Pulmonary artery endothelial cell (primary cell): ENCODE measurements at regions not wholly inside any gene's neighbourhood (a gene's known extent, or its start where the extent isn't known, plus 50 kb on each side); places are given as distances from the start of the nearest gene placed in this dataset.

Experiments
- DNase-seq: peaks from one replicate; pipeline ENCODE4 v3.0.0-alpha.2; 2011; ENCODE audit warnings: low read depth, low spot score

- no peak for DNase-seq
Observed at GRCh38 chr3:41138601-41139000, 60.7 kb upstream of the CTNNB1 start.

DNA sequence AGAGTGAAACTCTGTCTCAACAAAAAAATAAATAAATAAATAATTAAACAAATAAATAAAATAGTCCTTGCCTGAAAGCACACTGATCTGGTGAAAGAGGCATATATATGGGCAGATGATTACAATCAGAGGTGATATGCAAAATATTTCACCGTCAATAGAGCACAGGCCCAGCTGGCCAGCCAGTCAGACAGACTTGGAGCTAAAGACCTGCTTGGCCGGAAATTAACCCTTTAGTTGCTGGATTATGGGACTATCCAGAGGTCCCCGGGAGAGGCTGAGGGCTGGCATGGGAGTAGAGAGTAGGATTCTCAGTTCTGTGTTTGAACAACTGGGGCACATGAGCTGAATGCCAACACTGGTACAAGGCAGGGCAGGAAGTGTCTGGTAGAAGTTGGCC lies 59.1 kb upstream of the CTNNB1 start:
- DNase-seq = no peak

DNA sequence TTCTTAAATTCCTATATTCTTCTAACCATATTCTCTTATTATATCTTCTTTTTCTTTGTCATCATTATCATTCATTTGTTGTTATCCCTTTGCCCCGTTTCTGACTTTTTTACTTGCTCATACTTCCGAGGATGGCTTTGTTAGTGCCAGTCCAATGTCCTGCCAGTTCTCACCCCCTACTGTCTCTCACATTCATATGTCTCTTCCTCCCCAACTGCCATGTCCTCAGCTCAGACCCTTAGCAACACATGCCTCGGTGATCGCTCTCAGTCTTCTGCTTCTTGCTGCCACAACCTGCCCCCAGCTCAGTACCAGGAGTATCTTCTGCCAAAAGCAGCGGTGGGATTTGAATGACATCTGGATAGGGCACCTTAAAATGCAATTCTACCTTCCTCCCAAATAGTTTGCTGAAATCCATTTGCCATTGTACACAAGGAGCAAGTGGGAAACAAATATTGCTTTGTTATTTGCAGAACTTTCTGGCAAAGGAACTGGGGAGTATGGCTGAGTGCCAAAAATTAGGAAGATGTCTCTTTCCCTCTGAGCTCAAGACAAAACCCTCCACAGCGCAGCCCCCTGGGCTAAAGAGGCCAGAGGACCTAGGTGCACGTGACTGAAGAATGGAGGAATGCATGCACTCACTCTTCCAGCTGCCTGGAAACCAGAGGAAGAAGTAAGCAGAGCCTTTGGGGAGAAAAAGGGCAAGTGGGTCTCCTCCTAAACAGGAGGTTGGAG lies 57.7 kb upstream of the CTNNB1 start:
- no peak for DNase-seq

GRCh38 chr3:41143421-41144031 lies 55.8 kb upstream of the CTNNB1 start:
- DNase-seq = no peak

- DNase-seq = no peak
Observed at GRCh38 chr3:41144631-41145030, 54.7 kb upstream of the CTNNB1 start.

GRCh38 chr3:41148478-41148877 lies 50.8 kb upstream of the CTNNB1 start:
- DNase-seq = no peak

DNA sequence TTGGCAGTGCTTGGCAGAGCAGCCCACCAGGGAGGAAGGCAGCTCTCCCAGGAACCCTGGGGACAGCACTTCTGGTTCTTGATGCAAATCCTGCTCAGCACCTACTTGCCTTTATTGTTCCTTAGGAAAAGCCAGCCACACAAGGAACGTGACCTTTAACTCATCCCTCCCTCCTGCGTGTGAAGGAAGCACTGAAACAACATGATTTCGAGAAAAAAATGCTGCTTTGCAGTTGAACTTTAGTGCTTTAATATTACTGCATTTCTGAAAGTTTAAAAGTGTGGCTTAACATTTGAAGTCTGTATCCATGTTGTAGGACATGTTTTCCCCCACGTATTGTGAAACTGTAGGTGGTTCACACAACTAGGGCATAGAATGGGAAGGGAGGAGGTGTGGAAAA lies 50.4 kb upstream of the CTNNB1 start:
- peak; percentile 71 for DNase-seq
